Neural progenitor cell (in vitro differentiated cells): ENCODE measurements at regions not wholly inside any gene's neighbourhood (a gene's known extent, or its start where the extent isn't known, plus 50 kb on each side); places are given as distances from the start of the nearest gene placed in this dataset.
A peak's percentile ranks its signal among the peaks of the same experiment; 100 is the strongest.

Experiments
- DNase-seq: peaks from one replicate; pipeline ENCODE4 v3.0.0-alpha.2; 2016; ENCODE audit warnings: low spot score
- H2AFZ ChIP-seq: fragments of 200-600 bp; sonication (generic); replicated peaks from 2 replicates; pipeline ENCODE4 v1.6.1; 2016; ENCODE audit warnings: antibody characterized with exemption
- H3F3A ChIP-seq: fragments of 200-600 bp; sonication (generic); 2 replicates; pipeline ENCODE4 v1.6.1; 2016; ENCODE audit warnings: antibody characterized with exemption, low read depth
- H3K27ac ChIP-seq: fragments of 200-600 bp; sonication (generic); 2 replicates; pipeline ENCODE4 v1.5.1; 2016; ENCODE audit warnings: mild to moderate bottlenecking
- H3K27me3 ChIP-seq: fragments of 200-600 bp; sonication (generic); 2 replicates; pipeline ENCODE4 v1.6.1; 2016; ENCODE audit warnings: mild to moderate bottlenecking, moderate library complexity
- H3K36me3 ChIP-seq: fragments of 200-600 bp; sonication (generic); 2 replicates; pipeline ENCODE4 v1.5.1; 2016
- H3K4me1 ChIP-seq: fragments of 200-600 bp; sonication (generic); 2 replicates; pipeline ENCODE4 v1.6.1; 2016; ENCODE audit warnings: mixed run types
- H3K4me2 ChIP-seq: fragments of 200-600 bp; sonication (generic); 2 replicates; pipeline ENCODE4 v1.6.1; 2016
- H3K4me3 ChIP-seq: fragments of 200-600 bp; sonication (generic); 2 replicates; pipeline ENCODE4 v1.5.1; 2016
- H3K79me2 ChIP-seq: fragments of 200-600 bp; sonication (generic); 2 replicates; pipeline ENCODE4 v1.6.1; 2016; ENCODE audit warnings: low read depth
- H3K9ac ChIP-seq: fragments of 200-600 bp; sonication (generic); 2 replicates; pipeline ENCODE4 v1.6.1; 2016
- H3K9me3 ChIP-seq: fragments of 200-600 bp; sonication (generic); 2 replicates; pipeline ENCODE4 v1.5.1; 2016; ENCODE audit warnings: low read depth
- H4K20me1 ChIP-seq: fragments of 200-600 bp; sonication (generic); 2 replicates; pipeline ENCODE4 v1.6.1; 2016; ENCODE audit warnings: low read depth
- H3K27ac Mint-ChIP-seq: 3 replicates; pipeline ENCODE4 v1.8.0; 2021; ENCODE audit warnings: mixed read lengths
- H3K27me3 Mint-ChIP-seq: 2 replicates; pipeline ENCODE4 v1.8.0; 2022; ENCODE audit warnings: low read depth, mild to moderate bottlenecking, inconsistent platforms, moderate library complexity, mixed read lengths; ENCODE audit not compliant: insufficient read depth
- H3K36me3 Mint-ChIP-seq: 3 replicates; pipeline ENCODE4 v1.8.0; 2021; ENCODE audit warnings: mixed read lengths
- H3K4me1 Mint-ChIP-seq: 3 replicates; pipeline ENCODE4 v1.8.0; 2021; ENCODE audit warnings: mixed read lengths
- H3K4me3 Mint-ChIP-seq: 3 replicates; pipeline ENCODE4 v1.8.0; 2021; ENCODE audit warnings: mild to moderate bottlenecking, moderate library complexity, mixed read lengths
- H3K9me3 Mint-ChIP-seq: 3 replicates; pipeline ENCODE4 v1.8.0; 2020; ENCODE audit warnings: mixed read lengths
- EZH2 ChIP-seq: fragments of 200-600 bp; sonication (generic); IDR thresholded peaks from 2 replicates; pipeline ENCODE4 v1.6.1; 2017; ENCODE audit warnings: antibody characterized with exemption, mild to moderate bottlenecking, moderate library complexity
- EZH2phosphoT487 ChIP-seq: fragments of 200-600 bp; sonication (generic); IDR thresholded peaks from 2 replicates; pipeline ENCODE4 v1.6.1; 2017; ENCODE audit warnings: antibody characterized with exemption
- TF ChIP-seq, protein P1 (sequence below): fragments of 200-600 bp; sonication (generic); IDR thresholded peaks from 2 replicates; pipeline ENCODE4 v1.5.1; 2017; ENCODE audit warnings: antibody characterized with exemption, mild to moderate bottlenecking

DNA sequence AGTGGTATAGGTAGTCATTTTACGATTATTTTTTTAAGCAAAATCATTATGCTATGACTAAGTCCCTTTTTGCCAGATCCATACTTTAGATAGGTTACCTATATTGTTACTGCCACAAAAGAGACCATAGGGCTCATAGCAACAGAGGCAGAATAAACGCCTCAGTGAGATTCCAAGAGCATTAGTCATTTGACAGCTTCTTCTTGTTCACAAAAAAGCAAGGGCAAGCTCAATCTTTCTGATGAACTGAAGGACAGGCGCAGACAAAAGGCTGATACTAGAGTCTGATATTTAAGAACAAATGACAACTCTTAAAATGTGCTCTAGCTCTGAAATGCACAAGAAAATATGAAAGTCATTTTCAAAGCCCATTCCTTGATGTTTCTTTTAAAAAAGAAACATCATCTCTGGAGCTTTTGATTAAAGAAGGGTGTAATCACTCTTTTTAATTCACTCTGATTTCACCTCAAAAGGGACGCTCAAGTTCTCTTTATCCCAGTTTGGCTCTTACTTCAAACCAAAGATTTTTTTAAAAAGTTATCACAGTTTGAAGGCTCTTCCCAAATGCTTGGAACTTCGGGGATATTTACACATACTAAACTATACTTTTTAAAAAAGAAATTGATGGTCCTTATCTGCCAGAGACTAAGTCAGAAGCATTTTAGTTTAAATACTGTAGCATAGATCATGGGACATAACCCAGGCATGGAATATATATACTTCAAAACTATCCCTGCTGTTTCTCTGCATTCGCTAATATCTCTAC is 187.2 kb downstream of the EFNB2 start:
- H3K4me1 Mint-ChIP-seq = peaks cover 51% of the 10 kb centered on the region
- Histone ChIP-seq H4K20me1 (no peaks in the 10 kb centered on the region), H3K79me2 (no peaks in the 10 kb centered on the region), H3K27me3 (peaks cover 37% of the 10 kb centered on the region), H3K9me3 (no peaks in the 10 kb centered on the region), H3F3A (peaks cover 14% of the 10 kb centered on the region), H3K4me3 (peak overlapping the region; percentile 55), H2AFZ (no peak overlapping the region), H3K9ac (no peak overlapping the region), H3K4me1 (peaks cover 30% of the 10 kb centered on the region), H3K36me3 (no peaks in the 10 kb centered on the region), H3K4me2 (peak overlapping the region; percentile 97), H3K27ac (no peak overlapping the region)
- H3K27me3 Mint-ChIP-seq = no peaks in the 10 kb centered on the region
- peak; percentile 33 for DNase-seq
- H3K27ac Mint-ChIP-seq = peak overlapping the region; percentile 99
- H3K4me3 Mint-ChIP-seq = peak overlapping the region; percentile 89
- no peaks in the 10 kb centered on the region for H3K36me3 Mint-ChIP-seq
- H3K9me3 Mint-ChIP-seq = no peaks in the 10 kb centered on the region
- TF ChIP-seq, protein P1, sequence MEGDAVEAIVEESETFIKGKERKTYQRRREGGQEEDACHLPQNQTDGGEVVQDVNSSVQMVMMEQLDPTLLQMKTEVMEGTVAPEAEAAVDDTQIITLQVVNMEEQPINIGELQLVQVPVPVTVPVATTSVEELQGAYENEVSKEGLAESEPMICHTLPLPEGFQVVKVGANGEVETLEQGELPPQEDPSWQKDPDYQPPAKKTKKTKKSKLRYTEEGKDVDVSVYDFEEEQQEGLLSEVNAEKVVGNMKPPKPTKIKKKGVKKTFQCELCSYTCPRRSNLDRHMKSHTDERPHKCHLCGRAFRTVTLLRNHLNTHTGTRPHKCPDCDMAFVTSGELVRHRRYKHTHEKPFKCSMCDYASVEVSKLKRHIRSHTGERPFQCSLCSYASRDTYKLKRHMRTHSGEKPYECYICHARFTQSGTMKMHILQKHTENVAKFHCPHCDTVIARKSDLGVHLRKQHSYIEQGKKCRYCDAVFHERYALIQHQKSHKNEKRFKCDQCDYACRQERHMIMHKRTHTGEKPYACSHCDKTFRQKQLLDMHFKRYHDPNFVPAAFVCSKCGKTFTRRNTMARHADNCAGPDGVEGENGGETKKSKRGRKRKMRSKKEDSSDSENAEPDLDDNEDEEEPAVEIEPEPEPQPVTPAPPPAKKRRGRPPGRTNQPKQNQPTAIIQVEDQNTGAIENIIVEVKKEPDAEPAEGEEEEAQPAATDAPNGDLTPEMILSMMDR = no peak
- TF ChIP-seq EZH2phosphoT487 = peak; percentile 22

DNA sequence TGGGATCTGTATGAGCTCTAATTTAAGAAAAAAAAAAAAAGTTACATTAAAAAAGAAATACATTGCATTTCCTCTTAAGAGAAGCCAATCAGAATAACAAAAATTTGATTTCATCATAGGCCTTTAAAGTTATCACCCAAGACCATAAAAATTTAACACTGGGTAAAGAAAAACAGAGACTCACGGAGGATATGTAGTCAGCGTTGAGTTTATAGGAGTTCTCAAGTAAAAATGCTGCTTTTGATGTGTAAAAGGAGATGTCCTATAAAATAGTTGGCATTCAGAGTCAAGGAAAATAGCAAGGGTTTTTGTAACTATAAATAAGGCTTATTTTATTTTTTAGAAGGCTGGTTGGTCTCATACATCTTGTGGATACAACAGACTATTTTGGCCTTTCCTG is 191.1 kb downstream of the EFNB2 start:
- H3K4me3 ChIP-seq = no peak overlapping the region

DNA sequence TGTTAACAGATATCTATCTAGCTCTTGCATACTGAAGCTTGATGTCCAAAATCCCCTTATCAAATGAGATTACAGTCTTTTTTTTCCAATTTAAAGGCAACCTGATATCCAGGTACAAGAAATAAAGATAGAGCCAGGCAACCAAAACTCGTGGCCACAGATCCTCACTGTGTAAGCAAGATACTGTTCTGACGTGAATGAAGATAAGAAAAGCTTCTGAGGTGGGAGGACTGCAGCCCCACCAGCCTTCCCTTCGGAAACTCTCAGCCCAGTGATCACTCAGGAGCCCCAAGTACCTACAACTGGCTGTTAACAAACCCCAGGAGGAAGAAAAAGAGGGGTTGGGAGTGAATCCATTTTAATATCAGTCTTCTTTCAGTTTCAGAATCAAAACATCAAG is 191.6 kb downstream of the EFNB2 start:
- Histone ChIP-seq H3K9ac (no peak overlapping the region), H4K20me1 (no peaks in the 10 kb centered on the region), H3K79me2 (no peaks in the 10 kb centered on the region), H3K36me3 (no peaks in the 10 kb centered on the region), H3F3A (peaks cover 3% of the 10 kb centered on the region), H3K9me3 (peaks cover 17% of the 10 kb centered on the region), H2AFZ (no peak overlapping the region), H3K4me3 (no peak overlapping the region), H3K4me1 (peaks cover 13% of the 10 kb centered on the region), H3K27me3 (peaks cover 18% of the 10 kb centered on the region), H3K27ac (no peak overlapping the region), H3K4me2 (no peak overlapping the region)
- H3K27ac Mint-ChIP-seq = peak overlapping the region; percentile 10
- peaks cover 28% of the 10 kb centered on the region for H3K9me3 Mint-ChIP-seq
- TF ChIP-seq, protein P1 = no peak
- TF ChIP-seq EZH2 (no peak), EZH2phosphoT487 (no peak)
- H3K36me3 Mint-ChIP-seq = peaks cover 2% of the 10 kb centered on the region
- peaks cover 20% of the 10 kb centered on the region for H3K4me1 Mint-ChIP-seq
- no peak for DNase-seq
- no peak overlapping the region for H3K4me3 Mint-ChIP-seq
- peaks cover 5% of the 10 kb centered on the region for H3K27me3 Mint-ChIP-seq

More for the DNA sequence above, 191.1 kb downstream of the EFNB2 start:
- H3K9me3 Mint-ChIP-seq = peaks cover 24% of the 10 kb centered on the region
- no peaks in the 10 kb centered on the region for H4K20me1 ChIP-seq
- H3K36me3 Mint-ChIP-seq = no peaks in the 10 kb centered on the region
- H2AFZ ChIP-seq = no peak overlapping the region
- H3K9me3 ChIP-seq = peaks cover 14% of the 10 kb centered on the region
- peaks cover 25% of the 10 kb centered on the region for H3K4me1 Mint-ChIP-seq
- peaks cover 5% of the 10 kb centered on the region for H3K27me3 Mint-ChIP-seq
- H3K79me2 ChIP-seq = no peaks in the 10 kb centered on the region
- H3K27ac Mint-ChIP-seq = no peak overlapping the region
- no peak overlapping the region for H3K4me2 ChIP-seq
- TF ChIP-seq EZH2 (no peak), EZH2phosphoT487 (no peak)
- TF ChIP-seq, protein P1 = no peak
- H3K4me3 Mint-ChIP-seq = no peak overlapping the region
- H3F3A ChIP-seq = peaks cover 8% of the 10 kb centered on the region
- H3K27ac ChIP-seq = no peak overlapping the region
- peaks cover 23% of the 10 kb centered on the region for H3K27me3 ChIP-seq
- DNase-seq = no peak
- no peak overlapping the region for H3K9ac ChIP-seq
- H3K36me3 ChIP-seq = no peaks in the 10 kb centered on the region
- H3K4me1 ChIP-seq = peaks cover 17% of the 10 kb centered on the region
